Testis (tissue), 2 donors: ENCODE measurements at regions not wholly inside any gene's neighbourhood (a gene's known extent, or its start where the extent isn't known, plus 50 kb on each side); places are given as distances from the start of the nearest gene placed in this dataset.

Experiments
- DNase-seq: peaks from one replicate; pipeline ENCODE4 v3.0.0-alpha.2; 2019
- H3K27ac ChIP-seq, 2 donors: fragments of 200-600 bp; sonication (generic); one replicate each; pipeline ENCODE4 v1.5.1; 2019
- H3K27me3 ChIP-seq: fragments of 200-600 bp; sonication (generic); one replicate; pipeline ENCODE4 v1.5.1; 2019
- H3K36me3 ChIP-seq: fragments of 200-600 bp; sonication (generic); one replicate; pipeline ENCODE4 v1.5.1; 2017; ENCODE audit warnings: low read depth; ENCODE audit errors: missing control alignments
- H3K4me1 ChIP-seq: fragments of 200-600 bp; sonication (generic); one replicate; pipeline ENCODE4 v1.5.1; 2019
- H3K4me3 ChIP-seq, 2 donors: fragments of 200-600 bp; sonication (generic); one replicate each; pipeline ENCODE4 v1.5.1; 2017 to 2019
- H3K9me3 ChIP-seq: fragments of 200-600 bp; sonication (generic); one replicate; pipeline ENCODE4 v1.5.1; 2017
- CTCF ChIP-seq, 3 experiments: fragments of 450-650 bp in 2 of 3; fragments of 200-600 bp in 1 of 3; sonication (generic) in 1 of 3; IDR thresholded peaks; one replicate each; pipeline ENCODE4 v1.5.1; 2016 to 2019; ENCODE audit warnings: antibody characterized with exemption in 3 of 3, mild to moderate bottlenecking in 2 of 3, moderate library complexity in 1 of 3
- POLR2A ChIP-seq: fragments of 450-650 bp; IDR thresholded peaks from one replicate; pipeline ENCODE4 v1.6.1; 2017; ENCODE audit warnings: antibody characterized with exemption, mild to moderate bottlenecking, moderate library complexity
- WGBS, 2 donors: methylation state at CpG; one replicate each; pipeline ENCODE4 v1.1.5; 2018; 5-methylcytosine and 5-hydroxymethylcytosine counted together
- intact Hi-C: fragments of 100-400 bp; cut with DNase I; formaldehyde crosslinking; loops from one replicate; pipeline ENCODE4 v1.15.1; 2023; ENCODE audit warnings: low total_unique reads
- small RNA-seq, 2 donors: library from RNA; depleted of rRNA; stranded (forward); fragments of <200 nt; gene quantifications; one replicate each; pipeline ENCODE3, GENCODE V24; 2016

- Histone ChIP-seq H3K36me3 (no peaks in the 10 kb centered on the region), H3K27ac (no peak overlapping the region), H3K9me3 (no peaks in the 10 kb centered on the region), H3K4me1 (no peaks in the 10 kb centered on the region), H3K27me3 (no peaks in the 10 kb centered on the region), H3K4me3 (no peak overlapping the region)
- 44 to 56% methylated on average over 4 of the region's 4 CpGs for WGBS, 2 donors
- intact Hi-C loops, result no loop called here
- TF ChIP-seq CTCF (IDR thresholded peaks at IDR 0.05), result no peak
- TF ChIP-seq POLR2A, result no peak
- peak; percentile 27 for DNase-seq
These were observed 96.3 kb upstream of the TMEM161B start for GRCh38 chr5:88364991-88365390.

GRCh38 chr5:88355490-88356050 is 86.9 kb upstream of the TMEM161B start:
- Histone ChIP-seq H3K27me3 (no peaks in the 10 kb centered on the region), H3K27ac (no peak overlapping the region), H3K36me3 (no peaks in the 10 kb centered on the region), H3K4me1 (no peaks in the 10 kb centered on the region), H3K4me3 (no peak overlapping the region), H3K9me3 (no peaks in the 10 kb centered on the region)
- DNase-seq, result no peak
- TF ChIP-seq POLR2A (no peak), CTCF (IDR thresholded peaks at IDR 0.05) (no peak)
- WGBS, 2 donors, result 73 to 83% methylated on average over 1 of the region's 1 CpG
- intact Hi-C loops, result no loop called here

GRCh38 chr5:88325868-88326267 is 57.2 kb upstream of the TMEM161B start:
- Histone ChIP-seq H3K36me3 (no peaks in the 10 kb centered on the region), H3K4me1 (no peaks in the 10 kb centered on the region), H3K27me3 (no peaks in the 10 kb centered on the region), H3K4me3 (no peak overlapping the region), H3K27ac (no peak overlapping the region), H3K9me3 (no peaks in the 10 kb centered on the region)
- no peak for DNase-seq
- 94 to 95% methylated on average over 4 of the region's 4 CpGs for WGBS, 2 donors
- TF ChIP-seq POLR2A (no peak), CTCF (IDR thresholded peaks at IDR 0.05) (no peak)
- intact Hi-C loops, result no loop called here

GRCh38 chr5:88322785-88323184 is 54.1 kb upstream of the TMEM161B start:
- H3K27ac ChIP-seq, result no peak overlapping the region
- no peak overlapping the region for H3K4me3 ChIP-seq
- H3K27me3 ChIP-seq, result no peaks in the 10 kb centered on the region
- no peaks in the 10 kb centered on the region for H3K9me3 ChIP-seq
- intact Hi-C loops, result no loop called here
- no peaks in the 10 kb centered on the region for H3K36me3 ChIP-seq
- WGBS, 2 donors, result 81 to 82% methylated on average over 3 of the region's 3 CpGs
- no peak for DNase-seq
- no peaks in the 10 kb centered on the region for H3K4me1 ChIP-seq
- TF ChIP-seq CTCF (IDR thresholded peaks at IDR 0.05), result no peak
- TF ChIP-seq POLR2A, result no peak

Small RNA genes lying in the stretch of these regions (small RNA-seq; reads per million reads assigned to genes)
- gene RF00156, result 0 reads per million in 2 donors
